Pancreas (tissue), 10 donors: ENCODE measurements at regions not wholly inside any gene's neighbourhood (a gene's known extent, or its start where the extent isn't known, plus 50 kb on each side); places are given as distances from the start of the nearest gene placed in this dataset.

Source experiments
- ATAC-seq, 4 donors: fragments of 200-7000 bp; cut with Tn5 transposase; one replicate each; pipeline versions ENCODE4 v1.8.0 to v1.9.1; 2020; ENCODE audit warnings: mild to moderate bottlenecking in 4 of 4, moderate library complexity in 4 of 4
- DNase-seq, 6 donors: peaks; one replicate each; pipeline ENCODE4 v3.0.0-alpha.2; 2020
- FAIRE-seq: peaks from 2 replicates; lab custom pipeline; 2012; peaks lifted over from hg19 to GRCh38; lab: Jason Lieb, UNC
- H3K27ac ChIP-seq, 4 donors: fragments of 200-600 bp; sonication (generic); 1 replicate in 3 of 4; 2 replicates in 1 of 4; pipeline versions ENCODE4 v1.5.0 to v1.8.0; 2020
- H3K27me3 ChIP-seq, 4 donors: fragments of 200-600 bp; one replicate each; pipeline ENCODE4 v1.8.0; 2021
- H3K36me3 ChIP-seq, 3 donors: fragments of 200-600 bp; sonication (generic) in 1 of 3; one replicate each; pipeline versions ENCODE4 v1.5.0 to v1.8.0; 2020 to 2021
- H3K4me1 ChIP-seq, 3 donors: fragments of 200-600 bp; one replicate each; pipeline ENCODE4 v1.8.0; 2021
- H3K4me3 ChIP-seq, 4 donors: fragments of 200-600 bp; sonication (generic) in 2 of 4; one replicate each; pipeline versions ENCODE4 v1.5.0 to v1.8.0; 2020 to 2021
- H3K9me3 ChIP-seq, 4 donors: fragments of 200-600 bp; one replicate each; pipeline ENCODE4 v1.8.0; 2021
- CTCF ChIP-seq, 4 donors: fragments of 200-600 bp; sonication (generic) in 3 of 4; IDR thresholded peaks; one replicate each; pipeline versions ENCODE4 v1.5.0 to v1.8.0; 2021; ENCODE audit warnings: antibody characterized with exemption in 4 of 4
- WGBS, 2 donors: extraction: QIAGEN DNeasy Blood & Tissue Kit; methylation state at CpG; one replicate each; pipeline ENCODE4 v1.1.7; 2013; 5-methylcytosine and 5-hydroxymethylcytosine counted together
- intact Hi-C, 3 donors: fragments of 100-400 bp; cut with DNase I; formaldehyde crosslinking; loops; one replicate each; pipeline versions ENCODE4 v1.11.1 to v1.14.2; 2022
- donor health status: healthy with polysubstance abuse.
- donor health status: DM: no; HTN: no; CAD: no; lungs with moderate emphysema.
- donor health status: DM: no; HTN: no; CAD: no.
- donor health status: control.
- donor health status: control.
- donor health status: Bipolar disorder and iron deficiency.
- donor health status: DM: yes; HTN: yes; CAD: no.
- donor health status: DM: no; HTN: no; CAD: no.
- donor health status: DM: no; HTN: no; CAD: no.
- donor health status: DM: yes; HTN: yes; CAD: no.

- 37 to 57% methylated on average over 1 of the region's 1 CpG for WGBS, 2 donors
- no peak for TF ChIP-seq CTCF (IDR thresholded peaks at IDR 0.05)
- Histone ChIP-seq H3K9me3 (no peaks in the 10 kb centered on the region), H3K27me3 (no peaks in the 10 kb centered on the region), H3K4me3 (no peak overlapping the region), H3K36me3 (no peaks in the 10 kb centered on the region), H3K27ac (no peak overlapping the region), H3K4me1 (no peaks in the 10 kb centered on the region)
- no peak for FAIRE-seq
- intact Hi-C loops: no loop called here
- no peak for ATAC-seq
- no peak for DNase-seq
Observed at GRCh38 chr10:83915801-83916200, 223.5 kb upstream of the GHITM start.

- Histone ChIP-seq H3K27ac (no peak overlapping the region), H3K4me3 (no peak overlapping the region), H3K9me3 (no peaks in the 10 kb centered on the region), H3K27me3 (no peaks in the 10 kb centered on the region), H3K4me1 (no peaks in the 10 kb centered on the region), H3K36me3 (no peaks in the 10 kb centered on the region)
- TF ChIP-seq CTCF (IDR thresholded peaks at IDR 0.05): no peak
- intact Hi-C loops: no loop called here
- no peak for FAIRE-seq
- peak in 1 of 6 donors; percentile 15 for DNase-seq
- WGBS, 2 donors: 47 to 61% methylated on average over 17 of the region's 17 CpGs
- peak in 3 of 4 donors; percentile 50 to 84 (median 60) for ATAC-seq
Observed at GRCh38 chr10:83917537-83918506, 221.5 kb upstream of the GHITM start.

DNA sequence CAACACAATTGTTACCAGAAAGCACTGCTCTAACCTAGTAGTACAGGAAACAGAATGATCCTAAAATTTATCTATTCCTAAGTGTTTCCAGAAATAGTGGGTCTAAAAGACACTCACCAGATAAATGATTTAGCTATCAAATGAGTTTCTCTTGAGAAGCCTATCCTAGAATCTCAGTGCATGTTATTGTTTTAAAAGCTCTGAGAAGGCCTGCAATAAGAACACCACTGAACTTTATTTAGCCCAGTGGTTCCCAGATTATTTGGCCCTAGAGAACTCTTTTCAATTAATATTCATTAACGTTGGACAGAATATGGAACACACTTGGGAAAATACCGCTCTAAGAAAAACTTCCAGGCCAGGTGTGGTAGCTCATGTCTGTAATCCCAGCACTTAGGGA lies 220.1 kb upstream of the GHITM start:
- ATAC-seq (no peak), FAIRE-seq (no peak), DNase-seq (no peak)
- H3K9me3 ChIP-seq: no peaks in the 10 kb centered on the region
- H3K27ac ChIP-seq: no peak overlapping the region
- H3K4me1 ChIP-seq: no peaks in the 10 kb centered on the region
- no peaks in the 10 kb centered on the region for H3K27me3 ChIP-seq
- no peaks in the 10 kb centered on the region for H3K36me3 ChIP-seq
- no peak for TF ChIP-seq CTCF (IDR thresholded peaks at IDR 0.05)
- intact Hi-C loops: no loop called here
- no peak overlapping the region for H3K4me3 ChIP-seq
- WGBS, 2 donors: 67 to 79% methylated on average over 2 of the region's 2 CpGs

- Histone ChIP-seq H3K27ac (no peak overlapping the region), H3K36me3 (no peaks in the 10 kb centered on the region), H3K9me3 (no peaks in the 10 kb centered on the region), H3K4me3 (no peak overlapping the region), H3K27me3 (peaks cover 0 to 3% (median 0%) of the 10 kb centered on the region in 4 donors), H3K4me1 (no peaks in the 10 kb centered on the region)
- ATAC-seq: no peak
- TF ChIP-seq CTCF (IDR thresholded peaks at IDR 0.05): no peak
- intact Hi-C loops: no loop called here
- FAIRE-seq: no peak
- 70 to 86% methylated on average over 3 of the region's 3 CpGs for WGBS, 2 donors
- DNase-seq: no peak
Observed at GRCh38 chr10:83921984-83922860, 217.1 kb upstream of the GHITM start.
